HG03457 (cell line): ENCODE measurements at regions not wholly inside any gene's neighbourhood (a gene's known extent, or its start where the extent isn't known, plus 50 kb on each side); places are given as distances from the start of the nearest gene placed in this dataset.

Experiments used
- ATAC-seq: cut with Tn5 transposase; IDR thresholded peaks from one replicate; pipeline ENCODE4 v1.9.1; 2021; ENCODE audit warnings: moderate number of reproducible peaks; ENCODE audit not compliant: unreplicated experiment

DNA sequence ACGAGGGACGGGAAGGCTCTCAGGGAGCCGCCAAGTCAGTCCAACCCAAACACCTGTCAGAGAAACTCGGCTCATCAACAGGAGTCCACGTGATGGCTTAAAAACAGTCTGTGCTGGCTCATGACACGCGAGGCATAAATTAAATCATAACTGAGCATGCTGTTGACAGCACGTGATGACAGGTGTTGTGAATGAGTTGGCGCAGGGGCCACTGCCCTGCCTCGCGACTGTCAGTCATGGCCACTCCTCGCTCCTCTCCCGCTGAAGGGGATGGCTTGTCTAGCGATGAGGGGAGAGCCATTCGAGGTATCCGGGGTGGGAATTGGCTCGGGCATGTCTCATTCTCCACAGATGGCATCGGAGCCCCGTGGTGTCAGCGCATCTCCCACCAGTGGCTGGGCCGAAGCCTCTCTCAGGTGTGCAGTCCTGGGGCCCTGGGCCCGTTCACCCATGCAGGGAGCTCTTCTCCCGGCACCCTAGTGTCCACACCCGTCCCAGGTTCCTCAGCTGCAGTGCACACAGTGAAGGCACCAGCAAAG, 313.3 kb downstream of the BMP7 start:
- no peak for ATAC-seq

DNA sequence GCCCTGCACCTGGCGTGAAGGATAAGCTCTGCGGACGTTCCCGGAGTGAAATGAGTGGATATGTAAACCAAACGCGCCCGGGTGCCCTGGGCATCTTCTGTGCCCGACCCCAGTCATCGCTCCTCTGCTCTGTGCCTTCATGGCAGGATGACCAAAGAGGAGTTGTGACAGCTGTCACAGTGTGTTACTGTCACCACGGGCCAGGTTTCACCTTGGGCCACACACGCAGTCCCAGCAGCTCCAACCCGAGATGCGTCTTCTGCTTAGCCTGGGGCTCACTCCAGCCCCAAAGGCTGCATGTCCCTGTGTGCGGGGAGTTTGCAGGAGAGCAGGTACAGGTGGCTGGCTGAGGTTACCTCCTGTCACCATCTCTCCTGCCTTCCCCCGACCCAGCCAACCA, 311.6 kb downstream of the BMP7 start:
- ATAC-seq = no peak

DNA sequence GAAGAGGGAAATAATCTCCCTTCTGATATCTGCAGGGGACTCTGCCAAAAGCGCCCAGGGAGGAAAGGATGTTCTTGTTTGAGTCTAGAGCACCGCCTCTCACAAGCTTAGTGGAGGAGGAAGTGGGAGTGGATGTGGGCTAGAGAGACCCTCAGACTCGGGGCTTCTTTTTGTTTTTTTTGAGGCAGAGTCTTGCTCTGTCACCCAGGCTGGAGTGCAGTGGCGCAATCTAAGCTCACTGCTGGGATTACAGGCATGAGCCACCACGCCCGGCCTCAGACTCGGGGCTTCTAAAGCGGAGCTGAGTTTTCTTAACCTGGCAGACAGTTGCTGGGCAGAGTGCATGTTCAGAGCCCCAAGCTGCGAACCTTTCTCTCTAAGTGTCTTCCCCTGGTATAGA, 310.8 kb downstream of the BMP7 start:
- ATAC-seq = no peak

DNA sequence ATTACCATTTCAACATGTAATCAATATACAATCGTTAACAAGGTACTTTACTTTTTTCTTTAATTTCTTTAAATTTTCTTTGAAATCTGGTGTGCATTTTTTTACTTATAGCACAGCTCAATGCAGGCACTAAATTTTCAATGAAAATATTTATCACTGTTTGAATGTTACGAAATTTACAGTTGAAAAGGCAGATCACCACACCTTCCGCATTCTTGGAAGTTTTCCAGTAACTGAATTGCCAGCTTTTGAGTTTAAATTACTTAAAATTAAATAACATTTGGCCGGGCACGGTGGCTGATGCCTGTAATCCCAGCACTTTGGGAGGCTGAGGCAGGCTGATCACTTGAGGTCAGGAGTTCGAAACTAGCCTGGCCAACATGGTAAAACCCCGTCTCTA, 309.9 kb downstream of the BMP7 start:
- ATAC-seq = no peak

DNA sequence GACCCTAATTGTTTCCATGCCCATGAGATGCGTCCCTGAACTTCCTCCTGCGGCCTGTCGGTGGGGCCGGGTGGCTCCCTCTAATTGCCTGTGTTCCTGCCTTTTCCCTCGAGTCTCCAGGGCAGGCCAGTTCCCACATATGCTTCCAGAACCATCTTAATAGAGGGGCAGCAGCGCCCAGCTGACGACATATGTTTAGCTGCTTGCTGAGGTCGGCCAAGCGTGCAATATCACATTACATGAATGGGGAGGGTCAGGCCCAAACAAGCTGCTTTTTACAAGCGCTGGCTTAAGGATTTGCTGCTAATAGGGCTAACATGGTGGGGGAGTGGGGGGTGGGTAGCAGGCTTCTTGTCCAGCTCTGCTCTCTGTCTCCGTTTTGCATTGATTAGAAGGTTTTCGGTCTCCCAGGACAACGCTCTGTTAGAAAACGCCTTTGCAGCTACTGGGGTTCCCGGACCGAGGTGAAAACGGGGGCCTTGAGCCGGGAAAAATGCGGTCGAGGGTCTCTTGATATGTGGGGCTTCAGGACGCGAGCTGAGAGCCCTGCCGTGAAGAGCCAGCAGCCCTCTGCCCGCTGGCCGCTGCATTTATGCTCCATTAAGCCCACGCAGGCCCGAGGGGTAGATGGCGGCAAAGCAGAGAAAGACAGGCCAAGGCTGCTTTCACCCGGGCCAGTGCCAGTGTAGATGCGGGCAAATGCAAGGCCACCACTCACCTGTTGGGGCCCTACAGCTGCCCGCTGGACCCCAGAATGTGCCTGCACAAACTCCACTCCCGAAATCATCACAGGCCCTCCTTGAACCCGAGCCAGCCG, 308.5 kb downstream of the BMP7 start:
- ATAC-seq = no peak

DNA sequence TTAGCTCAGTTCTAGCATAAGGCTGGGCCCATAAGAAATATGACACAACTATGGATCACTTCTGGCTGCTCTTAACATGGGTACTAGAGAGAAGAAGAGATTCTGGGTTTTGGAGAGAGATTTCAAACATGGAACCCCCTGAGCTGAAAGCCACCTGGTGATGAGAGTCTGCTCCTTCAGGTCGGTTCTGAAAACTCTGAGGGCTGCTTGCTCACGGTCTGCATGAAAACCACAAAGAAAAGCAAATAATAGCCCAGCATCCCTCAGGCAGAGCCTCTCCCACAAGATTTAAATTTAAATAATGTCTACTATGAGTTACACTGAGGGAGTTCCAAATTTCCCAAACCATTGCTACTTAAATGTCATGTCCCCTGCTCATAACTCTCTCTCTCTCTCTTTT, 301.5 kb downstream of the BMP7 start:
- ATAC-seq = no peak

GRCh38 chr20:56967916-56968315, 298.5 kb downstream of the BMP7 start:
- ATAC-seq = no peak

- ATAC-seq = no peak
These were observed 297.9 kb downstream of the BMP7 start for GRCh38 chr20:56968376-56969048.

- no peak for ATAC-seq
These were observed 291.8 kb downstream of the BMP7 start for GRCh38 chr20:56974499-56975250.

- no peak for ATAC-seq
These were observed 290.6 kb downstream of the BMP7 start for GRCh38 chr20:56975838-56976237.

DNA sequence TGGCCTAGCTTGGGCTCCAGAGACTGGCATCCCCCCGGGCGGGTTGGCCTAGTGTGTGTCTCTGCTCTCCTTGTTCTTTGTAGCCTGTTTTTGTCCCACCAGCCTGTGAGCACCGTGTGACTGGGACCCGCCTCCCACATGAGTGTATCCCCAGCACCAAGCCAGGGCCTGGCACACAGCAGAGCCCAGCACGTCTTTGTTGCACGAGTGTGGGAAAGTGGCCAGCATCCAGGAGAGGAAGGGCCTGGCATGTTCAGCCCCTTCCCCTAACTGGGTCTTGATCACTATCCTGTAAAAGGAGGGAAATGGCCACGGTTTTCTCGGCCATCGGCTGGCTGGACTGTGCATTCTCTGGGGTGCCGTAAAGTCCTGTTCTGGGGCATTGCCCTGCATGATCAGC, 290.1 kb downstream of the BMP7 start:
- no peak for ATAC-seq

GRCh38 chr20:56978475-56978874, 288.0 kb downstream of the BMP7 start:
- ATAC-seq = no peak

- no peak for ATAC-seq
These were observed 287.3 kb downstream of the BMP7 start for GRCh38 chr20:56979125-56979524.

GRCh38 chr20:56981301-56981700, 285.1 kb downstream of the BMP7 start:
- no peak for ATAC-seq

- no peak for ATAC-seq
These were observed 282.6 kb downstream of the BMP7 start for GRCh38 chr20:56983813-56984212.

DNA sequence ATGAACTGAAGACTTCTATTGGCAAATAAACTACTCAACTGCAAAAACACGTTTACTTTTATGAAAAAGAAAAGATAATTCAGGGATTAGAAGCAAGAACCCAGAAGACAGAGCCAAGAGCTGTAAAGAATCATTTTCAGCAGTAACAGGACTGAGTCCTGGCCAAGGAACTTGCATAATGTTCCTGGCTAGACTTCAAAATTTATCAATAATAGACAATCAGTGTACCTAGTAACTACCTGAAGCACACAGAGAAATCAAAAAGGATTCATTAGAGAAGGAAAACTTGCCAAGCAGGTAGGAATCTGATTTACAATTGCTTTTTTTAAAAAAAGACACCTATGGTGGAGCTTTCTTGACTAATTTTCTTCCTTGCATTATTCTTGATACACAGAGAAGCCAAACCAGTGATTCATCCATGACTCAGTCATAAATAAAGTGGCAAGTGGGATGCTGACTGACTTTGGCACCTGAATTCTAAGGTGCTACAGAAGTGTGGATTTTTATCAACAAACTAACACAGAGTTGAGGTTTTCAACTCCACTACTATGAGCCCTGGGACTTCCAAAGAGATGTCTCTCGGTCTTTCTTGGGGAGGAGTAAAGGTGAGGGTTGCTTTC, 281.3 kb downstream of the BMP7 start:
- no peak for ATAC-seq

DNA sequence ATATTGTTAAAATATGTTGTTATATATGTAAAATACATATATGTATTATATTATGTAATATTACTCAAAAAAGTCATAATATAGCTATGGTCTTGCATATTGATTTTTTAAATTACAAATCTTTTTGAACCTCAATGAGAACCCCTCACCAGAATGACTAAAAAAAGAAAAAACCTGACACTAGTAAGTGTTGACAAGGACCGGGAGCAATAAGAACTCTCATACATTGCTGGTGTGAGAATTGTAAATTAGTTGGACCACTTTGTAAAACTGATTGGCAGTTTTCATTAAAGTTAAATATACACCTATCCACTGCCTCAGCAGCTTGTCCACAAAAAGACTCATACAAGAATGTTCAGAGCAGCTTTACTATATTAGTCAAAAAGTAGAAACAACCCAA, 280.0 kb downstream of the BMP7 start:
- no peak for ATAC-seq

GRCh38 chr20:56986931-56987720, 279.3 kb downstream of the BMP7 start:
- no peak for ATAC-seq

DNA sequence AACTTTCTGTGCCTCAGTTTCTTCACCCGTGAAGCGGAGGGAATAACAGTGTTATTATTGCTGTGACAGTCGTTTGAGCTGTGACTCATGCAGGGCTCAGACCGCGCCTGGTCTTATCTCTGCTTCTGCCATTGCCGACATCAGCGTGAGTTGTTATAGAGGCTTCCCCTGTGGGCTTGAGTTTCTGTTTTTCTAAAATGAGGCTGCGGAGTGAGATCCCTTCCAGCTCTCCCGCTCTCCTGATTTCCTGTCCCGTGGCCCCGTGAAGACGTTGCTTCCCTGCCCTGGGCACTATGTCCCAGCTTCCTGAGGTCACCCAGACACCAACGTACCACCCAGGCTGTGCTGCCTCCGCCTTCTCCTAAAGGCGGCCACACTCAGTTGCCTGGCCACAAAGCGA, 278.5 kb downstream of the BMP7 start:
- ATAC-seq = no peak

DNA sequence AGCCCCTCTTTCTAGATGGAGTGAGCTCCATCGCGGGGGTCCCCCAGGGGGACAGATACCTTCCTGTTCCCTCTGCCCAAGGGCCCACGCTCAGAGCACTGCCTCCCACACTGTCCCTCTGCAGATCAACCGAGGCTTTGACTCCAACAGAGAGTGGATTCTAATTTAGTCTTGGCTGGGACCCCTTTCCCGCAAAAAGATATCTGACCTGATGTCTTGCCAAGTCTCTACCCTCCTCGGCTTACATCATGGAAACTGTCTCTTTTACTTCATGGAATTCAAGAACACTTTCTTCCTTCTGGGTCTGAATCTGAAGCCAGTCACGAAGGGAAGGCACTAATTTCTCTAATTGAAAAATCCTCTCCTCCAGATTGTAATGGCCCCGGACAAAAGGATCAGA, 278.0 kb downstream of the BMP7 start:
- ATAC-seq = no peak
